Amniotic epithelial cell (primary cell): ENCODE measurements at regions not wholly inside any gene's neighbourhood (a gene's known extent, or its start where the extent isn't known, plus 50 kb on each side); places are given as distances from the start of the nearest gene placed in this dataset.
A peak's percentile ranks its signal among the peaks of the same experiment; 100 is the strongest.

Source experiments
- DNase-seq: peaks from one replicate; pipeline ENCODE4 v3.0.0-alpha.2; 2010; ENCODE audit warnings: low read depth

GRCh38 chr3:124277144-124277890 is 285.4 kb upstream of the ROPN1 start:
- DNase-seq: peak; percentile 8

- peak; percentile 44 for DNase-seq
Observed at GRCh38 chr3:124281453-124282316, 289.8 kb upstream of the ROPN1 start.

GRCh38 chr3:124282751-124283651 is 291.1 kb upstream of the ROPN1 start:
- peak; percentile 62 for DNase-seq

- DNase-seq: no peak
Observed at GRCh38 chr3:124283652-124284023, 291.7 kb upstream of the ROPN1 start.

- no peak for DNase-seq
Observed at GRCh38 chr3:124288996-124289395, 297.1 kb upstream of the ROPN1 start.

- no peak for DNase-seq
Observed at GRCh38 chr3:124291008-124291407, 299.1 kb upstream of the ROPN1 start.

GRCh38 chr3:124292329-124292728 is 300.4 kb upstream of the ROPN1 start:
- no peak for DNase-seq

GRCh38 chr3:124293584-124293983 is 301.7 kb upstream of the ROPN1 start:
- no peak for DNase-seq

GRCh38 chr3:124295362-124295761 is 303.4 kb upstream of the ROPN1 start:
- no peak for DNase-seq

- DNase-seq: no peak
Observed at GRCh38 chr3:124296406-124296805, 304.5 kb upstream of the ROPN1 start.

- DNase-seq: no peak
Observed at GRCh38 chr3:124297062-124297980, 305.4 kb upstream of the ROPN1 start.

- DNase-seq: no peak
Observed at GRCh38 chr3:124298301-124298700, 306.4 kb upstream of the ROPN1 start.

GRCh38 chr3:124298951-124299350 is 307.0 kb upstream of the ROPN1 start:
- no peak for DNase-seq

GRCh38 chr3:124299831-124300230 is 307.9 kb upstream of the ROPN1 start:
- no peak for DNase-seq

GRCh38 chr3:124300416-124300815 is 308.5 kb upstream of the ROPN1 start:
- no peak for DNase-seq

GRCh38 chr3:124303305-124303910 is 311.5 kb upstream of the ROPN1 start:
- no peak for DNase-seq

GRCh38 chr3:124306665-124307064 is 314.7 kb upstream of the ROPN1 start:
- no peak for DNase-seq

GRCh38 chr3:124313621-124314020 is 321.7 kb upstream of the ROPN1 start:
- no peak for DNase-seq

- DNase-seq: peak; percentile 61
Observed at GRCh38 chr3:124315215-124316033, 323.5 kb upstream of the ROPN1 start.

GRCh38 chr3:124316034-124316287 is 324.0 kb upstream of the ROPN1 start:
- DNase-seq: no peak
